Left ventricle myocardium inferior (tissue), 1 donor: ENCODE measurements at regions not wholly inside any gene's neighbourhood (a gene's known extent, or its start where the extent isn't known, plus 50 kb on each side); places are given as distances from the start of the nearest gene placed in this dataset.

Experiments used
- DNase-seq: peaks from one replicate; pipeline ENCODE4 v3.0.0-alpha.2; 2020
- H3K27ac ChIP-seq: fragments of 200-600 bp; replicated peaks from 2 replicates; pipeline ENCODE4 v1.8.0; 2021
- H3K27me3 ChIP-seq: fragments of 200-600 bp; 2 replicates; pipeline ENCODE4 v1.8.0; 2021; ENCODE audit warnings: low read depth
- H3K36me3 ChIP-seq: fragments of 200-600 bp; 2 replicates; pipeline ENCODE4 v1.8.0; 2021
- H3K4me1 ChIP-seq: fragments of 200-600 bp; 2 replicates; pipeline ENCODE4 v1.8.0; 2021
- H3K4me3 ChIP-seq: fragments of 200-600 bp; 2 replicates; pipeline ENCODE4 v1.8.0; 2021; ENCODE audit warnings: mild to moderate bottlenecking, moderate library complexity
- H3K9me3 ChIP-seq: fragments of 200-600 bp; replicated peaks from 2 replicates; pipeline ENCODE4 v1.8.0; 2021
- CTCF ChIP-seq: fragments of 200-600 bp; IDR thresholded peaks from 2 replicates; pipeline ENCODE4 v1.8.0; 2021; ENCODE audit warnings: antibody characterized with exemption, mild to moderate bottlenecking, borderline replicate concordance
- intact Hi-C: fragments of 100-400 bp; cut with micrococcal nuclease; formaldehyde crosslinking; loops from one replicate; pipeline ENCODE4 v1.11.0; 2022
- donor health status: DM: no; HTN: yes; CAD: no; lungs with severe emphysema.

GRCh38 chr3:40847551-40847992 lies 322.8 kb downstream of the ZNF621 start:
- intact Hi-C loops, result no loop called here
- Histone ChIP-seq H3K27ac (no peak overlapping the region), H3K4me1 (peaks cover 19% of the 10 kb centered on the region), H3K36me3 (no peaks in the 10 kb centered on the region), H3K4me3 (no peak overlapping the region), H3K27me3 (no peaks in the 10 kb centered on the region), H3K9me3 (peaks cover 5% of the 10 kb centered on the region)
- TF ChIP-seq CTCF, result peak; percentile 52
- DNase-seq, result no peak

GRCh38 chr3:40848421-40848820 lies 323.7 kb downstream of the ZNF621 start:
- Histone ChIP-seq H3K27ac (no peak overlapping the region), H3K36me3 (no peaks in the 10 kb centered on the region), H3K4me3 (no peak overlapping the region), H3K9me3 (peaks cover 5% of the 10 kb centered on the region), H3K27me3 (no peaks in the 10 kb centered on the region), H3K4me1 (peaks cover 19% of the 10 kb centered on the region)
- intact Hi-C loops, result no loop called here
- no peak for DNase-seq
- no peak for TF ChIP-seq CTCF

GRCh38 chr3:40850861-40851260 lies 326.1 kb downstream of the ZNF621 start:
- H3K27me3 ChIP-seq, result no peaks in the 10 kb centered on the region
- H3K9me3 ChIP-seq, result peaks cover 5% of the 10 kb centered on the region
- DNase-seq, result no peak
- no peak for TF ChIP-seq CTCF
- H3K36me3 ChIP-seq, result no peaks in the 10 kb centered on the region
- H3K27ac ChIP-seq, result no peak overlapping the region
- intact Hi-C loops, result no loop called here
- H3K4me1 ChIP-seq, result peaks cover 19% of the 10 kb centered on the region
- H3K4me3 ChIP-seq, result no peak overlapping the region

GRCh38 chr3:40851836-40852235 lies 327.1 kb downstream of the ZNF621 start:
- no peak overlapping the region for H3K27ac ChIP-seq
- H3K27me3 ChIP-seq, result no peaks in the 10 kb centered on the region
- no peak overlapping the region for H3K4me3 ChIP-seq
- intact Hi-C loops, result no loop called here
- H3K4me1 ChIP-seq, result peaks cover 12% of the 10 kb centered on the region
- no peak for TF ChIP-seq CTCF
- no peaks in the 10 kb centered on the region for H3K9me3 ChIP-seq
- DNase-seq, result no peak
- H3K36me3 ChIP-seq, result no peaks in the 10 kb centered on the region

- DNase-seq, result no peak
These were observed 328.0 kb downstream of the ZNF621 start for GRCh38 chr3:40852712-40853111.

More at GRCh38 chr3:40852712-40853111, 328.0 kb downstream of the ZNF621 start:
- no peaks in the 10 kb centered on the region for H3K27me3 ChIP-seq
- intact Hi-C loops, result no loop called here
- no peaks in the 10 kb centered on the region for H3K9me3 ChIP-seq
- peaks cover 3% of the 10 kb centered on the region for H3K4me1 ChIP-seq
- H3K27ac ChIP-seq, result no peak overlapping the region
- H3K4me3 ChIP-seq, result no peak overlapping the region
- H3K36me3 ChIP-seq, result no peaks in the 10 kb centered on the region
- no peak for TF ChIP-seq CTCF
